ENCODE measurements at regions not wholly inside any gene's neighbourhood (a gene's known extent, or its start where the extent isn't known, plus 50 kb on each side); places are given as distances from the start of the nearest gene placed in this dataset.

GRCh38 chr2:164439885-164440284 lies 181.4 kb downstream of the GRB14 start:
- in situ Hi-C loops (cut with MboI; ENCODE audit: low sequenced_read_pairs) = no loop called here

GRCh38 chr2:164439235-164439634 lies 182.0 kb downstream of the GRB14 start:
- in situ Hi-C loops (cut with MboI; ENCODE audit: low sequenced_read_pairs) = no loop called here

DNA sequence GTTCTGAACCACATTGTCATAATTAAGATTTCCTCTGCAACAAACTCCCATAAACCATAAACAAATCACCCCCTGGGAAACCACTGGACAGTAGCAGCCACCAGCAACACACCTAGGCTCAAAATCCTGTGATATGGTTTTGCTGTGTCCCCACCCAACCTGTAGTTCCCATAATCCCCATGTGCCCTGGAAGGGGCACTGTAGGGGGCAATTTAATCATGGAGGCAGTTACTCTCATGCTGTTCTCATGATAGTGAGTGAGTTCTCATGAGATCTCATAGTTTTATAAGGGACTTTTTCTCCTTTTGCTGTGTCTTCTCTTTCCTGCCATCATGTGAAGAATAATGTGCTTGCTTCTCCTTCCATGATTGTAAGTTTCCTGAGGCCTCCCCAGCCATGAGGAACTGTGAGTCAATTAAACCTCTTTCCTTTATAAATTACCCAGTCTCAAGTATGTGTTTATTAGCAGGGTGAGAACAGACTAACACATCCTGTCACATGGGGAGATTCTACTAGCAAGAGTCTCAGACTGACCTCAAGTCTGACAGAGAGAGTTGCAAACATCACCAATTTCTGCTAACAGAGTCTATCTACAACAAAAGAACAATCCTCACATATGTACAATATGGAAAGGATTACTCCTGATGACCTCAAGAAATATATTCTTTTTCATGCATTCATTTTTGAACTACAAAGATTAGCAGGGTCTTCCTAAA lies 182.6 kb downstream of the GRB14 start:
- in situ Hi-C loops (cut with MboI; ENCODE audit: low sequenced_read_pairs) = no loop called here

DNA sequence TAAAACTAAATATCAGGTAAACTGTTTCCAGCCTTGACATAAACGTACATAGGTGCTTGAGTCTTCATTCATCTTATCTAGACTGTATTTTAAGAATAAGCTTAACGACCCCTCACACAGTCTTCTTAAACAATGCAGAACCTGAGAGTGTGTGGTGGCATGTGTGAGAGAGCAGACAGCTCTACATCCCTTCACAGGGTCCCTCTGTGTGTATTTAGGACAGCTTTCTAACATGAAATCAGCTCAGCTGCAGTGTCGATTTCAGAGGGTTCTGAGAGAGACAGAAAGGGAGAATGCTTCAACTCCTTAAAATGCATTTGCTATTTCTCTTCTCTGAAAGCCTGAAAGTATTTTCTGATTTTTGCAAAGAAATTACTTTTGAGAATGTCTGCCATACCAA lies 185.2 kb downstream of the GRB14 start:
- in situ Hi-C loops (cut with MboI; ENCODE audit: low sequenced_read_pairs) = no loop called here

DNA sequence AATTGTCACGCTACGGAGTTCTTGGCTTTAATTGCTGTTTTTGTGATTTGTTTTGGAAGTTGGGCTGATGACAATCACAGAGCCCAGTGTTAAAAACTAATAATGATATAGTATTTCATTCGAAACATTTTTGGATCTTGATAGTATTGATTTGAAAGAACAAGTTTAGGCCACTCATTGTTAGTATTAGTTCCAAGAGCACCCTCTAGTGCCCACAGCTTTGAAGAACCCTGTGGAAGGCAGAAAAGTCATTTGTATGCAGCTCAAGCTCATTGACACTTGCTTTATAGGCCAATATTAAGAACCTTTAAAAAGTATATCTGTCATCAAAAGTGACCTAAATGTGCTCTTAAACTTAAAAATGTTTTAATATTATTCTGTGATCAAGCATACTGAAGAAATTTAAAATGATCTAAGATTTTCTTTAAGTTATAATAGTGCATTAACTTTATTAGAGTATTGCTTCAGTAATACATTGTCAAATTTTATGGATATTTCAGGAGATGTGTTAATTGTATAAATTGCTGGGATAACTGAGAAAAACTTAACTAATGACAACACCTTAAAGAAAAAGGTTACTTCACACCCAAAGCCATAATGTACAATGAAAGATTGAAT lies 191.0 kb downstream of the GRB14 start:
- in situ Hi-C loops (cut with MboI; ENCODE audit: low sequenced_read_pairs) = no loop called here

DNA sequence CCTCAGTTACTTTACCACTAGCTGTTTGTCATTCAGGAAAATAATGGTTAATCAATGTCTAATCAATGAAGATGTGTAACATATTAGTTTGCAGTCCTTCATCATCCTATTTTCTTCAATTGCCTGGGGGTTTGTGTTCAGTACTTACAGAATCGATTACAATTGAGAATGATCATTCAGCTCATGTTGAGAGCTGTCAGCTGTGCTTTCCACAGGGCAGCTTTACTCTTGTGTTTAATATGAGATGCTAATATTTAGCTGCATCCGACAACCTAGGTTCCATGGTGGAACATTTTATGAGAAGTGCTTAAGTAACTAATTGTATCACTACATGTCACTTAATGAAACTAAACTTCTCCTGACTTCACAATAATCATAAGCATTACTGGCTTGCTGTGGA lies 191.9 kb downstream of the GRB14 start:
- in situ Hi-C loops (cut with MboI; ENCODE audit: low sequenced_read_pairs) = no loop called here

DNA sequence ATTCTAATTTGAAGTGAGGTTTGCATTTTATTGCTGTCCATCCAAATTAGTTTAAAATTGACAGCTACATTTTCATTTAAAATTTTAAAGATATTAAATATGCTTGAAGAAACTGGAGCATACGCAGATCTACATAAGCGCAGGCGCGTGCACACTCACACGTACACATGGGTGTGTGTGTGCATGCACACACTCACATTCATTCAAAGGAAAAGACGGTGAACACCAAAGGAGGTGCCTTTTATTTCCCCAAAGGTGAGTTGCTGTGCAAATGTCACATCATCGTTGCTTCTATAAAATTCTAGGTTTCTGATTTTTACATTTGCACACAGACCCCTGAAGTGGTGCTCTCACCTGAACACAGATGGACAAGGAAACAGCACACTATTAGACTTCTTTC lies 194.2 kb downstream of the GRB14 start:
- in situ Hi-C loops (cut with MboI; ENCODE audit: low sequenced_read_pairs) = no loop called here

DNA sequence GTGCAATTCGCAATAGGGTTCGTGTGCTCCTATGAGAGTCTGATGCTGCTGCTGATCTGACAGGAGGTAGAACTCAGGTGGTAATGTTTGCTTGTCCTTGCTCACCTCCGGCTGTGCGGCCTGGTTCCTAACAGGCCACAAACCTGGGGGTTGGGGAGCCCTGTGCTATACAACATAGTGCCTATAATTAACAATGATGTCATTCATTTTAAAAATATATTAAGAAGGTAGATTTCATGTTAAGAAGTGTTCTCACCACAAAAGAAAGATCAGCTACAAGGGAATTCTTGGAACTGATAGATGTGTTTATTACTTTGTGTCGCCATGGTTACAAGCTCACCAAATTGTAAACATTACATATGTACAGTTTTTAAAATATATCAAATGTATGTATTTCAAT lies 200.5 kb downstream of the GRB14 start:
- in situ Hi-C loops (cut with MboI; ENCODE audit: low sequenced_read_pairs) = no loop called here

DNA sequence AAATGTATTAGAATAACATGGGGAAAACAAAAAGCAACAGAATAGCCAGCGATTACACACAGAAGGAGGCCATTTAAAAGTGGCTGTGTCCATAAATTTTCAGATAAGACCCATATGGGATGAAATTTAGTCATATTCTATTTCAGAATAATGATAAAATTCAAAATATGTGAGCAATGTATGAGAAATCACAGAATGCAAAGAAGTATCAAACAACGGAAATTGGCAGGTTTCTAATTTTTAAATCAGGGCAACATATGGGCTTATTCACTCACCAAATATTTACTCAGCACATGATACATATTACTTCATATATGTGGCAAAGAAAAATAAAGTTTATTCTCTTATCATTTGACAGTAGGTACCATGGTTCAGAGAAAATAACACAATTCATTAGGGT lies 208.5 kb downstream of the GRB14 start:
- in situ Hi-C loops (cut with MboI; ENCODE audit: low sequenced_read_pairs) = no loop called here

- in situ Hi-C loops (cut with MboI; ENCODE audit: low sequenced_read_pairs) = no loop called here
Observed at GRCh38 chr2:164389411-164389810, 231.9 kb downstream of the GRB14 start.

DNA sequence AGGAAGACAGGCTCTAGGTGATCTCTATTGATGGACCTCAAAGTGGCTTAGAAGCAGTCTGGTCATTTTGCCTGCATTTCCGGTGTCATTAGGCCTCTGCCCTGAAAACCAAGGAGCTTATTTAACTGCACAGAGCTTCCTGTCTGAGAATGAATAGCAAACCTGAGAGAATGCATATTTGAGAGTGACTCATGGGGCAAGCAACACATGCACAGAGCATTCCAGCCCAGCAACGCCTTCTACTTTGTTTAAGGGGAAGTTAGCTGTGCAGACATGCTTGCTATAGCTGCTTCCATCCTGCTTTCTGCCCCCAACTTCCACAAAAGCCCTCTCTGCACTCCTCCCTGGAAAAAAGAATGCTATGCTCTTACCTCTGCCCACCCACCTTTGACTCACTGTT lies 232.8 kb downstream of the GRB14 start:
- in situ Hi-C loops (cut with MboI; ENCODE audit: low sequenced_read_pairs) = no loop called here

GRCh38 chr2:164386231-164386630 lies 235.1 kb downstream of the GRB14 start:
- in situ Hi-C loops (cut with MboI; ENCODE audit: low sequenced_read_pairs) = no loop called here

- in situ Hi-C loops (cut with MboI; ENCODE audit: low sequenced_read_pairs) = no loop called here
Observed at GRCh38 chr2:164384434-164384833, 236.8 kb downstream of the GRB14 start.

GRCh38 chr2:164371916-164372315 lies 249.4 kb downstream of the GRB14 start:
- in situ Hi-C loops (cut with MboI; ENCODE audit: low sequenced_read_pairs) = no loop called here

- in situ Hi-C loops (cut with MboI; ENCODE audit: low sequenced_read_pairs) = no loop called here
Observed at GRCh38 chr2:164369366-164369765, 251.9 kb downstream of the GRB14 start.

- in situ Hi-C loops (cut with MboI; ENCODE audit: low sequenced_read_pairs) = no loop called here
Observed at GRCh38 chr2:164368896-164369295, 252.4 kb downstream of the GRB14 start.

- in situ Hi-C loops (cut with MboI; ENCODE audit: low sequenced_read_pairs) = no loop called here
Observed at GRCh38 chr2:164363646-164364045, 257.6 kb downstream of the GRB14 start.

DNA sequence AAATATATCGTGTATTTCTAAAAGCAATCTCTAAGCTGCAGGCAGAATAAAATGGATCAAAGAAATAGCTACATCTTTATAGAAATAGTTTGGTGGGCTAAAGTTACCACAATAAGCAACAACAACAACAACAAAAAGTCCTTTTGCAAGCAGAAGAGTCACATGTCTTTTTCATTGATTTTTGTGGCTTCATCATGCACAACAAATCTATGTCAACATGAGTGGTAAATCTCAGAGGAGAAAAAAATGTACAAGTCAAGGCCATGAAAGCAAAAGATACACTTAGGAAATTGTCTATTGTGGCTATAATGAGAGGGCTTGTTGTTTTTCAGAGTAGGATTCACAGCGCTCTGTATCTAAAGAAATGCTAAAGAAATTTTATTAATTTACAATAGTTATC lies 269.7 kb downstream of the GRB14 start:
- in situ Hi-C loops (cut with MboI; ENCODE audit: low sequenced_read_pairs) = no loop called here

GRCh38 chr2:164335947-164336346 lies 285.3 kb downstream of the GRB14 start:
- in situ Hi-C loops (cut with MboI; ENCODE audit: low sequenced_read_pairs) = no loop called here

DNA sequence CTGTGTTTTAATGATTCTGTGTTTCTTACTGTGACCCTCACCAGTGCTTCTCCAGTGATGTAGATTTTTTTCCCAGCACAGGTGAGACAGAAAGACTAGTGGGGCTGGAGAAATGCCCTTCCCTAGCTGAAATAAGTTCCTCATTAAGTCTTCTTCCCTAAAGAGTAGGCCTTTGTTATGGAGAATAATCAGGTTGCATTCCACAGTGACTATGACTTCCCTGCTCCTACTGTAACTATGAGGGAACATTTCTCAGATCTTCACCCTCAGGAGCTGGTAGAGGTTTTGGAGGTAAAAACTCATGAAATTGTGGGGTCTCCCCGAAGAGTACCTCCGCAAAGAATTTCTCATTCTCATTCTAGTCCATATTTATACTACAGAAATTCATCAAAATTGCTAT lies 286.2 kb downstream of the GRB14 start:
- in situ Hi-C loops (cut with MboI; ENCODE audit: low sequenced_read_pairs) = no loop called here

DNA sequence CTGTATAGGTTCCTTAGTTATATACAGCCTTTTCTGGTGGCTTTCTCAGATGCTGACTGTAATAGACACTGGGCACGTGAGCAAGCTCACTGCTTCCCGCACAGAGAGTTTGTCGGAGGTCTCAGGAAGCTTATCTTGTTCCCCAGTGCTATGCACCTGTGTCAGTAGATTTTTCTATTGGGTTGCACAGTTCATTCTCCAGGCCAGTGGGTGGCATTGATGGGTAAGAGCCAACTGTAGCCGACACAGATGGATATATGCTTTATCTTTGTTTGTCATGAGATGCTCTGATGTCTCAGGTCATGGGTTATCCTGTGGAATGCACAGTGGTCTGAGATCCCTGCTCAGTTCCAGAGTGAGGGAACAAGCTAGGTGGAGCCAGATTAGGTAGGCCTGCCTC lies 293.0 kb downstream of the GRB14 start:
- in situ Hi-C loops (cut with MboI; ENCODE audit: low sequenced_read_pairs) = no loop called here

- in situ Hi-C loops (cut with MboI; ENCODE audit: low sequenced_read_pairs) = no loop called here
Observed at GRCh38 chr2:164323978-164324377, 297.3 kb downstream of the GRB14 start.

- in situ Hi-C loops (cut with MboI; ENCODE audit: low sequenced_read_pairs) = no loop called here
Observed at GRCh38 chr2:164314148-164314547, 307.1 kb downstream of the GRB14 start.
